HG02885 (cell line): ENCODE measurements at regions not wholly inside any gene's neighbourhood (a gene's known extent, or its start where the extent isn't known, plus 50 kb on each side); places are given as distances from the start of the nearest gene placed in this dataset.
"Not testable (repeated sequence)": the region's sequence is repeated elsewhere in the genome, so short reads cannot be mapped to it uniquely, and the experiment has no call there.

Experiments
- ATAC-seq: cut with Tn5 transposase; IDR thresholded peaks from one replicate; pipeline ENCODE4 v1.9.1; 2021; ENCODE audit warnings: mild to moderate bottlenecking; ENCODE audit not compliant: unreplicated experiment, poor library complexity

DNA sequence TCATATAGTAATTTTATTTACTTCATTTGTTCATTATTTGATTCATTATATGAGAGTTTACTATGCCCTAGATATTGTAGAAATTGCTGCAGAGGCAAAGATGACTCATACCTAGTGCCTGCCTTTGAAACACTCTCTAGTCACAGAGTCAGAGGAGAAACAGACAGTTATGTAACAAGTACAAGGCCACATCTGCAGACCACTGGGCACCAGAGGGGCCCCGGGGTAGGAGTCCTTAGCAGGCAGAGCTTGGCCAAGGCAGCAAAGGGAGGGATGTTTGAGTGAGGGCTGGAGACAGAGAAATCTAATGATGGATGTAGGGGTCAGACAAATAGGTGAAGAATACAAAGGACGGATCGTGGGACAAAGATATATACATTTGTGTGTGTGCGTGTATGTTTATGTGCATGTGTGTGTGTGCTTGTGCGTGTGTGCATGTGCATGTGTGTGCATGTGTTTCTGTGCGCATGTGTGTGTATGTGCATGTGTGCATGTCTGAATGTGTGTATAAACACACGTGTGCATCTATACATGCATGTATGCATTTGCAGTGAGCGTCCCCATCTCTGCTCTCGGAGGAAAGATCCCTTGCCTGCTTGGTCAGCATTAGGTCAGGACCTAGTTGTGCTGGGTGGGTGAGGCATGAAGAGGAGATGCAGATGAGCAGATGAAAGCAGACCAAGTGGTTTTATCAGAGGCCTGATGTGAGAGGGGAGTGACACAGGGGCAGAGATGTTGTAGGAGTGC lies 170.6 kb upstream of the MYT1L start:
- ATAC-seq = no peak

- ATAC-seq = no peak
Measured at GRCh38 chr2:2495606-2496005, 164.5 kb upstream of the MYT1L start.

- no peak for ATAC-seq
Measured at GRCh38 chr2:2493496-2493895, 162.4 kb upstream of the MYT1L start.

- ATAC-seq = no peak
Measured at GRCh38 chr2:2492800-2493199, 161.7 kb upstream of the MYT1L start.

- ATAC-seq = no peak
Measured at GRCh38 chr2:2491964-2492363, 160.9 kb upstream of the MYT1L start.

- no peak for ATAC-seq
Measured at GRCh38 chr2:2484301-2484700, 153.2 kb upstream of the MYT1L start.

DNA sequence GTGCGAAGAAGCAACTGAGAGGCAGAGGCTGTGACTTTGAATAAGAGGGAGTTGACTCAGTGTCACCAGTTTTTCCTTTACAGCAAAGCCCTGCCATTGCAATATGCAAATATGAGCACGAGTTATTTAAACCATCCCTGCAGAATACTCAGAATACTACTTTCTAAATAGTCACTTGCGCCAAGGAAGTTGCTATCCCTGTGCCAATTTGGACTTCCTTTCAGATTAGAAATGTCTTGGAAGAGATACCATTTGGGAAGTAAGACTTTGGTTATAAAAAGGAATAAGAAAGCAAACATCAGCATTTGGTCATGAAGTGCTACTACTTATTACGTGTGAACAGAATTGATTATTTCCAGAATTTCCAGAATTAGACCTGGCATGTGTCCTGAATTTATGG lies 151.8 kb upstream of the MYT1L start:
- ATAC-seq = no peak

- no peak for ATAC-seq
Measured at GRCh38 chr2:2472881-2473280, 141.8 kb upstream of the MYT1L start.

DNA sequence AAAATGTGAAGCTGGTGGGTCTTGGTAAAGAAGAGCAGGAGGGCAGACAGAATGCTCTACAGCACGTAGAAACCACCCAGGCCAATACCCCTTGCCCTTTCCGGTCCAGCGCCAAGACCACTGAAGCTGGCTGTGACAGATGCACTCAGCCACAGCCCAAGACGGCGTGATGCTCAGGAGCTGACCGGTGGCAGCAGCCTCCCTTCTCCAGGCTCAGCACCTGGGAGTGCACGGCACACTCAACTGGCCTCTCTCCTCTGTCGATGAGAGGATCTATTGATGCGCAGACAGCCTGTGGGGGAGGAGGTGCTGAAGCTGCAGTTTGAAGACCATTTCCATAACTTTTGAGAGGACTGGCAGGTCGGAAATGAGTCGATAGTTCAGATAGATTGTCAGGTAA lies 141.0 kb upstream of the MYT1L start:
- no peak for ATAC-seq

DNA sequence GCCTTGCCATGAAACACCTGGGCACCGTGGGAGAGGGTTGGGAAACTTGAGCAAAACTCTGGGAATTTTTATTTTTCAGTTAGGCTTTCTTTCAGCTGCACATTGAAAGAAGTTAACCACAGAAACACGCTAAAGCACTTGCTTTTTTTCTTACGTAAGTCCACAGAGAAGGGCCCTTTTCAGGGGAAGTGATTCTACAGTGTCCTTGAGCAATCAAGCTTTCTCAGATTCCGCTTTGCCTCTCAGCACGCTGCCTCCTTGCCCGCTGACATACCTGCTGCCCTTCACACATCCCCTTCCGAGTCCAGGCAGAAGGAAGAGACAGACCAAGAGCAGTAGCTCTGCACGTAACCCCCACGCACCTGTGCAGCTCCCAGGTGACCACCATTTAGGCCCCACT lies 135.5 kb upstream of the MYT1L start:
- no peak for ATAC-seq

GRCh38 chr2:2464643-2465042 lies 133.6 kb upstream of the MYT1L start:
- no peak for ATAC-seq

- no peak for ATAC-seq
Measured at GRCh38 chr2:2464094-2464493, 133.0 kb upstream of the MYT1L start.

DNA sequence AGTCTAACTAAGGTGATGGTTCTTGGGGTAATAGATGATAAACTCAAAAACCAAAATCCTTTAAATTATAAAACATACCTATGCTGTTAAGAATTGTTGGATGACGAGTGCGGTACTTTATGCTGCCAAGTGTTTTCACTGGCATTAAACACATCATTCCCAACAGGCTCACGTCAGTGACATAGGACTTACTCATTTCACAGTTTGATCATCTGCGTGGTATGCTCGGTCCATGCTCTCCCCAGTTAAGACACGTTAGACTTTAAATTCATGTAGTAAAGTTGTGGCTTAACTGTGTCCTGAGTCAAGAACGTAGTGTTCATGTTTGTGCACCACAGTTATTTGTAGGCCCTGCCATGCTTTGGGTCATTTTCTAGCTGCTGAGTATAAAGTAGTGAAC lies 125.6 kb upstream of the MYT1L start:
- ATAC-seq = no peak

DNA sequence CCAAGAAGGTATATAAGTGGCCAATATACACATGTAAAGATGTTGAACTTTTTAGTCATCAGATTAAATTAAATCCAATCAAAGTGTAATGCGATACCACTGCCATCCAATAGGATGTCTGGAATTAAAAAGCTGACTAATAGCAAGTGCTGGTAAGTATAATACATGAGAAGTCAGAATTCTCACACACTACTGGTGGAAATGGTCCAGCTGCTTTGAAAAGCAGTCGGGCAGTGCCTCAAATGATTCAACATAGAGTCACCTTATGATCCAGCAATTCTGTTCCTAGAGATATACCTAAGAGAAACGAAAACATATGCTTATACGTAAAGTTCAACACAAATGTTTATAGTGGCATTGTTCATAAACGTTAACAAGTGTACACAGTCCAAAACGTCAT lies 124.1 kb upstream of the MYT1L start:
- ATAC-seq = no peak

GRCh38 chr2:2452961-2453360 lies 121.9 kb upstream of the MYT1L start:
- no peak for ATAC-seq

DNA sequence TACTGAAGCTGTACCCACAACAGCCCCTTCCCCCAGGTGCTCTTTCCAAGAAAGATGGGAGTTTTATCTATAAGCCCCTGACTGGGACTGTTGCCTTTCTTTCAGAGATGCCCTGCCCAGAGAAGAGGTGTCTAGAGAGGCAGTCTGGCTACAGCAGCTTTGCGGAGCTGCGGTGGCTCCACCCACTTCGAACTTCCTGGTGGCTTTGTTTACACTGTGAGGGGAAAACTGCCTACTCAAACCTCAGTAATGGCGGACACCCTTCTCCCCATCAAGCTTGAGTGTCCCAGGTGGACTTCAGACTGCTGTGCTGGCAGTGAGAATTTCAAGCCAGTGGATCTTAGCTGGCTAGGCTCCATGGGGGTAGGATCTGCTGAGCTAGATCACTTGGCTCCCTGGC lies 120.2 kb upstream of the MYT1L start:
- ATAC-seq = not testable (repeated sequence)

GRCh38 chr2:2448178-2448577 lies 117.1 kb upstream of the MYT1L start:
- no peak for ATAC-seq

DNA sequence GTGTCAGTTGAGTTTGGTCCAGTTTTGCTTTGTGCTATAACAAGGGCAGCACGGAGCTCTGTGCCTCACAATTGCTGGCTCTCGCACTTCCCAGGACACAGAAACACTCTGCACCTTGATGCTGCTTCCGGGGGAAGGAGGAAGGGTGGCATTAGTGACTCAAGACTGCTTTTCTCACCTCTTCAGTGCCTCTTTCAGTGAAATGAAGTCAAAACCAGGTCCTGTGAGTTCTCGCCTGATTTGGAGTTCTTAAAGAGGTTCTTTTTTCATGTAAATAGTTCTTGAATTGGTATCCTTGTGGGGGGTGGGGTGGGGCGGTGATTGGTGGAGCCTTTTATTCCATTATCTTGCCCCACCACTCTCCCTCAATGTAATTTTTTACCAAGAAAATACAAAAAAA lies 91.5 kb upstream of the MYT1L start:
- ATAC-seq = no peak

- ATAC-seq = no peak
Measured at GRCh38 chr2:2413525-2413924, 82.5 kb upstream of the MYT1L start.

DNA sequence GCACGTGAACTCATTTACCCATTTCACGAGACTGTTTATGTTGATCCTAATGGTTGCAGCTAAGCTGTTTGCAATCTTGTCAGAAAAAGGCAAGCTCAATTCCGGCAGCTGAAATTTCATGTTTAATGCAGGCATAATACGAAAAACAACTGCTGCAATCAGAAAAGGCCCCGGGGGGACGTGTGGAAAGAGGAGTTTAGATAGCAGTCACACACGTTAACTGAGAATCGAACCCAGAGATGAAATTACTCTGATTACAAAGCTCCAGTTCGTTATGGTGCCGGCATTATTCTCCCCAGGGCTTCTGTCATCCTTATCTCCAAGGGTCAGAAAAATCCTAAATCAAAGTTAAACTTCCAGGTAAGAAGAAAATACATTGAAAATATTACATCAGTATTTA lies 79.9 kb upstream of the MYT1L start:
- no peak for ATAC-seq

DNA sequence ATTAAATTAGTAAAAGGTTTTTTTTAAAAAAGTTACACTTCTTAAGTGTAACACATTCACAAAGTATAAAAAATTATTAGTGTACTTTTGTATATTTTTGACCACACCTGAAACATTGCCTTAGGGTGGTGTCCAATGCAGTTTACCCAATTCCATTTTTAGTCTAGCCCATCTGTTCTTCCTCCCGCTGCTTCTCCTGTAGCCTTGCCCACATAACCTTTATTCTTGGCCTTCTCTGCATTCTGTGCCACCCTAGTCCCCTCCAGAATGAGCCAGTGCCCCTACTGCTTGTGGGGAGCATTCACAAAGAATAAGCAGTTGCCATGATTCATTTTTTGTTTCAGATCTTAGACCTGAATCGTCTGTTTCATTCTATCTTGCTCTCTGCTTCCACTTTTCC lies 78.4 kb upstream of the MYT1L start:
- ATAC-seq = no peak

- ATAC-seq = no peak
Measured at GRCh38 chr2:2405780-2406179, 74.7 kb upstream of the MYT1L start.
